Endometrium (tissue), 2 donors: ENCODE measurements at regions not wholly inside any gene's neighbourhood (a gene's known extent, or its start where the extent isn't known, plus 50 kb on each side); places are given as distances from the start of the nearest gene placed in this dataset.
"Not testable (repeated sequence)": the region's sequence is repeated elsewhere in the genome, so short reads cannot be mapped to it uniquely, and the experiment has no call there.

Experiments
- FAIRE-seq: peaks from 2 replicates; lab custom pipeline; 2012; peaks lifted over from hg19 to GRCh38; lab: Jason Lieb, UNC
- donor health status: control.
- donor health status: control.

DNA sequence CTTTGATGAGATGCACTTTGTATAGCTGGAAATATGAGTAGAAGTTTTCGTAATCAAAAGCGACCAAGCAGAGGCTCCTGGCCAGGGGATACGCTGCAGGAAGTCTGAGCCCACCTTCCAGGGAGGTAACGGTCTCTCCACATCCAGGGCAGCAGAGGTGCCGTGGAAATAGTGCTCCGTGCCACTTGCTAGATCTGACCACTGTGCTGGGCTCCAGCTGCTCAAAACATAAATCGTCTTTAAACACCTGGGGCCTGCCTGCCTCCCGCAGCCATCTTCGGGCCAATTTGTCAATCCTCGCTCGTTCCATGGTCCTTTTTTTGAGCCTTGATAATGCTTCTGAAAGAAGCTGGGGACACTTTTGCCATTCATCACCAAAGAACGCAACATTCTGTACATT, 445.0 kb downstream of the ZNF536 start:
- no peak for FAIRE-seq

DNA sequence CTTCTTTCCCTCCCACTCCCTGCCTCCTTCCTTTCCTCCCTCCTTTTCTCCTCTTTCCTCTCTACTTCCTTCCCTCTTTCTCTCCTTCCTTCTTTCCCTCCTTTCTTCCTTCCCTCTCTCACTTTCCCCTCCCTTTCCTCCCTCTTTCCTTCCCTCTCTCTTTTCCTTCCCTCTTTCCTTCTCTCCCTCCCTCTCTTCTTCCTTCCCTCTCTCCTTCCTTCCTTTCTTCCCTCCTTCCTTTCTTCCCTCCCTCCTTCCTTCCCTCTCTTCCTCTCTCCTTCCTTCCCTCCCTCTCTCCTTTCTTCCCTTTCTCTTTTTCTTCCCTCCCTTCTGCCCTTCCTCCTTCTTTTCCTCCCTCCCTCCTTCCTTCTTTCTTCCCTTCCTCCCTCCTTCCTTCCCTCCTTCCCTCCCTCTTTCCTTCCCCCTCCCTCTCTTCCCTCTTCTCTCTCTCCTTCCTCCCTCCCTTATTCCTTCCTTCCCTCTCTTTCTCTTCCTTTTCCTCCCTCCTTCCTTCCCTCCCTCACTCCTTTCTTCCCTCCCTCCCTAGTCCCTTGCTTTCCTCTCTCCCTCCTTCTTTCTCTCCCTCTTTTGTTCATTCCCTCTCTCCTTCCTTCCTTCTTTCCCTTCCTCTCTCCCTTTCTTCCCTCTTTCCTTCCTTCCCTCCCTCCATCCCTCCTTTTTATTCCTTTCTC, 443.9 kb downstream of the ZNF536 start:
- no peak for FAIRE-seq

DNA sequence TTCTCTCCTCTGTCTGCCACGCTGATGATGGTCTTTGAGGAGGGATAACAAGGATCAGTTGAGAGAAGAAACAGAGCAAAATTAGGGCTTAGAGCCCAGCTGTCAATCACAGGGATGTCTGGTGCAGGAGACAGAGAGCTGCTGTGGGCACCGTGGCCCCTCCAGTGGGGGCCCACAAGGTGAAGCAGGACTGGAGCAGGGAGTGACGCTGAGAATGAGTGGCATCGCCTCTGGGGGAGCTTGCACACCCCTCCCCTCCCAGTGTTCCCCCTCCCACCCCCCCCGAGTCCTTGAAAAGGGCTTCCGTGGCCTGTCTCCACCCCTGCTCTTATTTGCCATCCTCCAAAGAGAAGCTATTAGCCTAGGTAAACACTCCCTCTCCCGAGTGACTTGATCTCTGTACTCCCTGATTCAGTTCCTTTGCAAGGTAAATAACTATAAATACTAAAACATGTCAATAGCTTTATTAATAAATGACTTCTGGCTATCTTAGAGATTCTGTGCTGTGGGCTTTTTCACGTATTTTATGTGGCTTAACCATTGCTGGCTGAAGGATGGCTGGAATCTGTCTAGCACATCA, 440.0 kb downstream of the ZNF536 start:
- FAIRE-seq = no peak

DNA sequence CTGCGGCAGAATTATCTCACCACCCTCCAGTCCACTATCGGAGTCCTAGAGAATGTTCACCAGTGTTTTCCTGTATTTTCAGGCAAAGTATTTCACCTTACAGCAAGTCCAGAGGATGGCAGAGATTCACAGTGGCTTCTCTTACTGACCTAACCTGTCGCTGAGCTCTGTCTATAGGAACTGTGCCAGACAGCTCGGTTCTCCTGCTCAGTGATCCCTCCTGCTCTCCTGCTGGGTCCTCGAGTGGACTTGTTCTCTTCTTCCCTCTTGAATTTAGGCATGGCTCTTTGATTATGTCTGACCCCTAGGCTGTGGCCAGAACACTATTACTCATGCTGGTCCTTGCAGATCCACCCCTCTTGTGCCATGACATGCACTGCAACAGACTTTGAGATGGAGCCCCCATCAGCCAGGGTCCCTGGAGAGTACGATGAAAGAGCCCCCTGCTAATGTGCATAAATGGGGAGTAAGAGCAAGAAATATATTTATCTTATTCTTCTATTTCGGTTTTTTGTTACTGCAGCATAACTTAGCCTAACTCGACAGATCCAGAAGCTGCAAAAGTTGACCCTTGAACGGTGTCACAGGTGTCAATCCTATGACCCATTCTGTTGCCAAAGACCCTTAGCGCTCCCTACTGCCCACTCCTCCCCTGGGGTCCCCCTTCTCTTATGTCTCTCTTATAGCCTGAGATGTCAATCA, 439.4 kb downstream of the ZNF536 start:
- FAIRE-seq = no peak

DNA sequence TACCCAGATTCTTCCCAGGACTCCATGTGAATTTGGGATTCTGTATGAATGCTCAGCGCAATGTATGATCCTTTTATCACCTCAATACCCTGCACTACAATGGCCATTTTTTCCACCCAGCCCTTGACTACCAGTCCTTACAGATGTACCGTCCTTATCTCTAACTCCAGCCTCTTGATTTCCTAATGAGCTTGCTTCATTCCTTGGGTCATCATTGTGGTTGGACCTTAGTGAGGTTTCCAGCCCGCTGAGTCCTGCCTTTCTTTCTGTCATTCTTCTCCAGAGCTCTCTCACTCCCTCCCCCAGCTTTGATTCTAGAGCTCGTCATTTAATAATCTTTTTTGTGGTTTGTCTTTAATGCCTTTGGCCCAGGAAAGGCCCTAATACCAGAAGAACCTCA, 438.5 kb downstream of the ZNF536 start:
- no peak for FAIRE-seq

DNA sequence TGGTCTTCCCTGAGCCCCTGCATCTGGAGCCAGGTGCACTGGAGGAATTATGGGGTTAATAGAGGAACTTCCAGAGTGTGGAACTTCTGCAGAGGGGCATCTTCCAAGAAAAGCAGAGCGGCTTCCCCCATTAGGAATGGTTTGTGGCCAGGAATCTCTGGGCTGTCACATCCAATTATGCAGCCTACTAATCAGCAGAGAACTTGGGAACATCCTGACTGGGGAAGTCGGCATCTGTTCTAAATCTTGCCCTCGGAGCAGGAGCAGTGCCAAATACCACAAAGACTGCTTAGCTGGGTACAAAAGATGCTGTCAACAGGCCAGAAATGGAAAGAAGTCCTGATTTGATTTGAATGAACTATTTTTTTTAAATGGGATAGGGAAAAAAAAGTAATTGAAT, 435.1 kb downstream of the ZNF536 start:
- FAIRE-seq = no peak

DNA sequence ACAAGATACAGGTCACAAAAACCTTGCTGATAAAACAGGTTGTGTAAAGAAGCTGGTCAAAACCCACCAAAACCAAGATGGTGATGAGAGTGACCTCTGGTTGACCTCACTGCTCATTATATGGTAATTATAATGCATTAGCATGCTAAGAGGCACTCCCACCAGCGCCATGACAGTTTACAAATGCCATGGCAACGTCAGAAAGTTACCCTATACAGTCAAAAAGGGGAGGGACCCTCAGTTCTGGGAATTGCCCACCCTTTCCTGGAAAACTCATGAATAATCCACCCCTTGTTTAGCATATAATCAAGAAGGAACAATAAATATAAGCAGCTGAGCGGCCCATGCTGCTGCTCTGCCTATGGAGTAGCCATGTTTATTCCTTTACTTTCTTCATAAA, 434.1 kb downstream of the ZNF536 start:
- no peak for FAIRE-seq

DNA sequence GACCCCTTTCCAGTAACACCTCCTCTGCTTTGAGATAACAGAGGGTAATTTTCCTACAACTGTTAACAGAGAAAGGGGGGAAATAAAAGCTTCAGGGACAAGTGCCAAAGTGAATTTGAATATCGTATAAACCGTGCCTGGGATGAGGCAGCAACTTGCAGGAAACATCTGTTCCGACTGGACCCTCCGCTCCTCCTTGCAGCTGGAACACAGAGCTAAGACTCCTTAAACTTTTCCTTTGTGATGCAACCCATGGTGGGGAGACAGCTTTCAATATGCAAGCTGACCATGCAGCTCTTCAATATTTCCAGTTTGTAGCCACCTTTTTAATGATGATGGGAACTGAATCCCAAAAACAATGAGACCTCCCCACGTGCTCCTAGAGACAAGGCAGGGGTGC, 432.6 kb downstream of the ZNF536 start:
- FAIRE-seq = no peak

DNA sequence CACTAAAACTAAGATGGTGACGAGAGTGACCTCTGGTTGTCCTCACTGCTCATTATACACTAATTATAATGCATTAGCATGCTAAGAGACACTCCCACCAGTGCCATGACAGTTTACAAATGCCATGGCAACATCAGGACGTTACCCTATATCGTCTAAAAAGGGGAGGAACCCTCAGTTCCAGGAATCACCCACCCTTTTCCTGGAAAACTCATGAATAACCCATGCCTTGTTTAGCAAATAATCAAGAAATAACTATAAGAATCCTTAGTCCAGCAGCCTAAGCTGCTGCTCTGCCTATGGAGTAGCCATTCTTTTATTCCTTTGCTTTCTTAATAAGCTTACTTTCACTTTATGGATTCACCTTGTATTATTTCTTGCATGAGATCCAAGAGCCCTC, 432.1 kb downstream of the ZNF536 start:
- not testable (repeated sequence) for FAIRE-seq

DNA sequence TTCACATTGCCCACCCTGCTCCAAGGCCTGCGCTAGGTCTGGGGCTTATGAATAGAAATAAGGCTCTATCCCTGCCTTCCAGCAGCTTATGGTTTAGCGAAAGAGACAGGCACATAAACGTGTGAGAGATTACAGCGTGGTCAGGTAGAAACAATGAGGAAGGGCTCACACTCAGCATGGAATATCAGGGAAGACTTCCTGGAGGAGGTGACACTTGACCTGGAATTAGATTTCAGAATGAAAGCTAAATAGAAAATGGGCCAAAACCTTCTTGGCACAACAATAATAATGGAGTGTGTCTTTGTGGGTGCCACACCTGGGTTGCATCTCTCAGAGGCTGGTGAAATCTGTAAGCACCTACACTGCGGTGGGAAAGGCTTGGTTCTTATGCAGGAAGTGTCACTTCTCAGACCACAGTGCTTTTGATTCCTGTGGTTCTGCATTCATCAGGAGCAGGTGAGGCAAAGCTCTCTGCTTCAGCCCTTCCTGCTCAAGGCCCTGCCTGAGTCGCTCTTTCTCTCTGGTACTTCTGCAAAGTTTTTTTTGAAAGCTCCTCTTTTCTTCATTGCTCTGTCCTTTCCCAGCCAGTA, 430.3 kb downstream of the ZNF536 start:
- FAIRE-seq = no peak

DNA sequence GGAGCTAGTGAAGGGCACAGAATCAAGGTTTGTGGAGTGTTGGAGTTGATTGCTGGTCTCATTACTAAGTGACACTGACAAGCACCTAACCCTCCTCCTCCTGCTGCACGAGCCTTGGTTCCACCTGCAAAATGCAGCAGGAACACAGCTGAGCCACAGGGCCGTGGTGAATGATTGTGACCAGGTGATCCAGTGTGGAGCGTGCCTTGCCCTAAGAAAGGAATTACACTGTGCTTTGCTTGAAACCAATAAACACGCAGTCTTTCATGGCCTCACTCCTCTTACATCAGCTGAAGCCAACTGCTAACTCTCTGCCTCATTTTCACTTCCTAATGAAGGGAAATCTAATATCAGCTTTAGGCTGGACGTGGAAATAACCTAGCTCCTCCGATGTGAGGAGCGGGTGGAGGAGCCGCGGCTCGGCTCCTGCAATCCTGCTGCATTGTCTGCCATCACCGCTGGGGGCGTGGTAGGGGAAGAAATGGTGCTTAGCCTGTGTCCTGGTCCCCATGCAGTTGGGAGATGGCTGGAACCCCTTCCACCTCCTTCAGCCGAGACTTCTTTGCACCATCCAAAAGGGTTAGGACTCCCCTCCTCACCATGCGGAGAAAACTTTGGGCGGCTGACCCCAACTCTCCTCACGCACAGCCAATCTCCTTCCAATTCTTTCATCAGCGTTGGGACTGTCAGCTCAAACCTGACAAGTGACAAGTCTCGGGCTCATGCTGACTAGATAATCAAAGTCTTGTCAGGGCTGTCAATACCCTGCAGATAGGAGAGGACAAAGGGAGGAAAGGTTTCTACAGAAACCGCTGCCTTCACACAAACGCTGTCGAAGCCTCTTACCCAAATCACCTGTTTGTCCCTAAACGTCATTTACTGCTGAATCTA, 427.9 kb downstream of the ZNF536 start:
- no peak for FAIRE-seq

DNA sequence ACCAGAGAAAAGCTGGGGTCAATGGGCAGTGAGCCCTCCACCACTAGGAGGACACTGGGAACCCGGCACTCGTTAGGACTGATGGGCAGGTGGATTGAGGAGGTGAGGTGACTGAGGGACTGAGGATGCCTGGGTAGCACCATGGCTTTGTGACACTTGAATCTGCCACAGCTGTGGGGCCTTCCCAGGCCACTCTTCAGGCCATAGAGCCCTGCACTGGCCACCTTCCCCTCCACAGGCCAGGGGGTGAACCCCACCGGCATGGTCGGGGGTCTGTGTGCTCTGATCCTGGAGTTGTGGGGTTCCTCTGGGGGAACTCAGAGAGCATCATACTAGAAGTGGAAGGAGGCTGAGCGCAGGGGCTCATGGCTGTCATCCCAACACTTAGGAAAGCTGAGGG, 423.5 kb downstream of the ZNF536 start:
- no peak for FAIRE-seq

DNA sequence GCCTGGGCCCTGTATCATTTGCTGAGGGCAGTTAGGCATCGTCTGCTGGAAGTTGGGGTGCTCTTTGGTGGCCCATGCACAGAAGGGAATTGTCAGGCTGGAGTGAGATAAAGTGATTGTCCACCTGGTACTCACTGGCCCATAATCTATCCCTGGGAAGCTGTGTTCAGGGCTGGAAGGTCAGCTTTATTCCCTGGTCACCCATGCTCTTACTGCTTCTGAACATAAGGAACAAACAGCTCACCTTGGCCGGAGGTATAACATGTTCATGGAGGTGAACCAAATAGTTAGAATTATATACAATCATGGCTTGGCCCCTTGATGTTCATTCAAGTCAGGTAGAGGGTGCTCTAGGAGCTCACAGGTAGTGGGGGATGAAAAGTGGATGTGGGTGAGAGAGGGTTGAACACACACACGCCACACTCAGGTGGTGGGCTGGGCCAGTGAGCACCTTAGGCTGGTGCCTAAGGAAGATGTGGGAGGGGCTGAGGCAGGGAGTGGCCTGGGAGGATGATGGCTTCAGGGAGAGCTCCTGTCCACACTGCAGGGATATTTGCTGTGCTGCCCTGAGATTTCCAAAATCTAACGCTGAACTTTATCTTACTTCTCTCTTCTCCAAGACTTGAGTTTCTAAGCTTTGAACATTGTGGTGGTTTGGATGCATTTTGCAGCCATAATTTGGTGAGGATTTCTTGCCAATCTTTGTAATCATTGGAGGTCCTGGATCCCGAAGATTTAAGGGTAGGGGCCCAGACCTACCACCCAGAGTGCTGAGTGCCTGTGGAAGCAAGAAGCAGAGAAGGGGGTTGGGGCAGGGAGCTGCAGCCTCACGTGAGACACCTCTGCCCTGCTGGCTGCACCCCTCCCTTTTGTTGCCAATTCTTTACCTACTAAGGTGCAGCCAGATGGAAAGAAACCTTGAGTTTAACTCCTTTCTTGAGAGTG, 420.6 kb downstream of the ZNF536 start:
- no peak for FAIRE-seq

DNA sequence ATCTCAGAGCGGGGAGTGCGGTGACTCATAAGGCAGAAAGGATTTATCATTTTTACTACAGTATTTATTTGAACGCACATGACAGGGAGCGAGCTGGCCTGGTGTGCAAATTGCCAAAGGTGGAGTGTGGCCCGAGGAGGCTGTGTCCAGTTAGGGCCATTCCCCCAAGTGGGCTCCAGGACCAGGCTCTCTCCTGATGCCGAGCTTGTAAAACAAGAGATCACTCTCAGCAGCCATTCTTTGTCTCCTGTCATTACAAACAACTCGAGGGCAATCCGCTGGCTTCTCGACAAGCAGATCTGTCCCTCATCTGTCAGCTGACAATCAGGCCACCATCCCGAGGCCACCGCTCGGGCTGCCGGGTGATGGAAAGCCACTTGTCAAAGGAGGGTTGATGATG, 418.9 kb downstream of the ZNF536 start:
- FAIRE-seq = no peak

DNA sequence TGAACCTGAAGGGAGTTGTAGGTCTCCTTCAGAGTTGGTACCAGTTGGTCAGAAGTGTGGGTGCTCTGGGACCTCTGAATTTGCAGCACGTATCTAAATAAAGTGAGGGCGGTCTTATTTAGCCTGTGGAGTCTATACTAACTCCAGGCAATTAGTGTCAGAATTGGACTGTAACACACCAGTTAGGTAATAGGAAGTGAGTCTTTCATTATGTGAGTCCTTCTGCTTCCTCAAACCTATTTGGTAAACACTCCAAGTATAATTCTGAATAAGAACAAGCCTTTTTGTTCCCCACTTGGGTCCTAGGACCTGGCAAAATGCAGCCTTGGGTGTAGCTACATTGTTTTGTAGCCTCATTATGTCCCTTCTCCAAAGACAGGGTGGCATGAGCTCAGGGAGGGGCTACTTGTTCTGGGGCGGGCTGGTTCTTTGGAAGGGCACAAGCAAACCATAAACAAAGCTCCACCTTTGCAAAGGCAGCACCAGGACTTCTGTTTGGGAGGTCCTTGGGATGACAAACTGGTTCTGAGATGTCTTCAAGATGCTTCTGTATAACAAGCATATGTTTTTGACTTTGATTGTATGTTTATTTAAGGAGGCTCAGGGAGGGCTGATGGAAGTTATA, 418.0 kb downstream of the ZNF536 start:
- FAIRE-seq = no peak

DNA sequence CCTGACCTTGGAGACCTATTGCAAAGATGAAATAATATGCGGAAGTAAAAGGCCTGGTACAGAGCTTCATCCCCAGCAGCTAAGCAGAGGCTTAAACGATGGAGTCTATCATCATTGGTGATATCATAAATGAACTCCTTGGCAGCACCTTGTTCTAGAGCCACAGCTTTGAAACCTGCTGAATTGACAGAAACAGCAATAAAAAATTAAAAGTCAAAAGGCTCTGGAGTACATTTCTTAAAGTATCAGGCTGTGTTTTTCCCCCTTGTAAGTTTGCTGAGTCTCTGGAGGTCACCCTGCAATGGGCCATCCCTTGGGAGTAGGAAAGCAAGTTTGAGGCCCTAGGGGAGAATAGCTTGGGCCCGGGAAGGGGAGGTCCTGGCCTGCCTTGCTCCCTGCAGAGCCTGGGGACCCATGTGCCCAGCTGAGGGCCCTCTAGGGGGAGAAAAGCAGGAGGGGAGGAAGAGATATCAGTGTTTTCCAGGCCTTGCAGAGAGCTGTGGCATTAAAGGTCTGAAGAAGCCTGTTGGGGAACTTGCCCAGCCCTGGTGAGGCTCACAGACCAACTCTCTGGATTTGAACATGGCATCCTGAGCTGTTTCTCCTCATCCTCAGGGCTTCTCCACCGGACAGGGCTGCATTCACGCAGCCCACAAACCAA, 416.1 kb downstream of the ZNF536 start:
- FAIRE-seq = no peak

DNA sequence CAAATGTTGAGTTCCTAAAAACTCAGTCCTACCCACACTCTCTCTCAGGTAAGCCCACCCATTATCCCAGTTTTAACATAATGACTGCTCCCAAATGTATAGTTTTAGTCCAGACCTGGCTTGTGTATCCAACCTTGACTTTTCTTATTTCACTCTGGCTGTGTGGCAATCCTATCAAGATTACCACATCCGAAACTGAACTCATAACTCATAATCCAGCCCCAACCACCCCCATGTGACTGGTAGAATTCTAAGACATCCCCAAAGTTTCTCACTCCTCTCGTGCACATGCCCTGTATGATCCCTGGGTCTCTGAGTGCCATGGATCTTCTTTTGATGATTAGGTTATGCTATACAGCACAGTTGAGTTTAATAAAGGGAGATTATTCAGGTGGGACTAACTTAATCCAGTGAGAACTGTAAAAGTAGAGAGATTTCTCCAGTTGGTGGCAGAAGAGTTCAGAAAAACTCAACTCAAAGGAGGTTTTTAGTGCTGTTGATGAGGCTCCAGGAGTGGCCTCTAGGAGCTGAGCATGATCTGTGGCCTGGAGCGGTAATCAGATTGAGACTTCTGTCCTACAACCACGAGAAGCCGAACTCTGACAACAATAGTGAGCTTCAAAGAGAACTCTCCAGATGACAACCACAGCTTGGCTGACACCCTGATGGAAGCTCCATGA, 413.4 kb downstream of the ZNF536 start:
- FAIRE-seq = no peak

DNA sequence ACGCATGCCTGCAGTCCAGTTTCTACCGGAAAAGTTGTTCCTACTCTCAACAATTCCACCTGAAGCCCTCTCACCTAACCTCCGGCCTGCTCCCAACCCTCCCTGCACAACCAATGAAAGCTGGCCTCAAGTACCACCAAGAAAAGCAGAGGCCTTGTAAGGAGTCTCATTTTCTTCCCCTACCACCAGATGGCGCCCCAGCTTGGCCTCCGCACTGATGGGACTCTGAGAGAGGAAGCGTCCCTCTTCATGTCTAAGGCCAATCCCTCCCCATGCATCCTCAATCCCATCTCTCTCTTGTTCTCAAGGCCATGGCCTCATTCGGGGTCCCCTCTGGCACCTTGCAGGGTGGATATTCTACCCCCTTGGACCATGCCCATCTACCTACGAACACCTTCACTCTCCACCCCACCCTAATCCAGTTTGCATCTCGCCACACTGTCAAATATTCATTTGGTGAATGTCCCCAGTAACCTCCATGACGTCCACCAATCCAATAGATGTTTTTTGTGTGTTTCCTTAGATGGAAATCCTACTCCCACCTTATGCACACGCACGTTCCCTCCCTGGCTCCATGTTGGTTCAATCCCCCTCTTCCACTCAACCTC, 412.8 kb downstream of the ZNF536 start:
- FAIRE-seq = no peak

DNA sequence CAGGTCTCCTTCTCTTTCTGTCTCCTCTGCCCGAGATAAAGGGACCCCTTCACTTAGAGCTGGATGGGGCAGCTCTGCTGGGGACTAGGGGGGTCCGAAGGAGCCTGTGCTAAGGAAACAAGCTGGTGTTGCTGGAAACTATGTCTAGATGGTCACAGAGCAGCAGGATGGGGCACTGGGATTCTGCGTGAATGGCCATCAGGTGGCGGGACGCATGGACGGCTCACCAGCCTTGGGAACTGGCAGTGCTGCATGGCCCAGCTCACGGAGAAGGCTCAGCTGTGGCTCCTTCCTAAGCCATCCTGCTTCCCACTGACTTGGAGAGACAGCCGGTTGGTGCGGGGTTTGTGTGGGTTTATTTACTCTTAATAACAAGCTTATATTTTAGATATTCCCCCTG, 411.8 kb downstream of the ZNF536 start:
- FAIRE-seq = no peak
